22Rv1 (cell line): ENCODE measurements at regions not wholly inside any gene's neighbourhood (a gene's known extent, or its start where the extent isn't known, plus 50 kb on each side); places are given as distances from the start of the nearest gene placed in this dataset.

Experiments used
- H3K27ac ChIP-seq: fragments of 450-650 bp; 2 replicates; pipeline ENCODE4 v1.5.1; 2017
- ZFX ChIP-seq: fragments of 450-650 bp; IDR thresholded peaks from 2 replicates; pipeline ENCODE4 v1.6.1; 2017; ENCODE audit warnings: antibody characterized with exemption, borderline replicate concordance
- TF ChIP-seq, protein P1 (sequence below): fragments of 450-650 bp; IDR thresholded peaks from 2 replicates; pipeline ENCODE4 v1.5.1; 2017; ENCODE audit warnings: mild to moderate bottlenecking

DNA sequence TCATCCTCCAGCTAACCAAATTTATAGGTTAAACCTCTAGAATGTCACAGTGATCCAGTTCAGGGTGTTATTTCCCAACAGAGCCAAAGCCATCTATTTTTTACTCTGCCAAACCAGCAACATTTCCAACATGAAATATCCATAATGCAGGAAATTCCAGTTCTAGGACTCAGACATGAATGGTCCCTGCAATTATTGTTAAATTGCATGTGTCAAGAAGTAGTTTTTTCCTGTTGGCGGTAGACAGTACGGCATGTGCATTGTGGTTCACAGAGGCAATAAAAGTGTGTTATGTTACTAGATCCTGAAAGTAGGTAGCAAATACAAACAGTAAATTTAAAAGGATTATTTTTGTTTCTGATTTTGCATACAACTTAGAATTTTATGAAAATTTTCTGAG lies 215.7 kb upstream of the THBS1 start:
- no peak for TF ChIP-seq ZFX
- TF ChIP-seq, protein P1, sequence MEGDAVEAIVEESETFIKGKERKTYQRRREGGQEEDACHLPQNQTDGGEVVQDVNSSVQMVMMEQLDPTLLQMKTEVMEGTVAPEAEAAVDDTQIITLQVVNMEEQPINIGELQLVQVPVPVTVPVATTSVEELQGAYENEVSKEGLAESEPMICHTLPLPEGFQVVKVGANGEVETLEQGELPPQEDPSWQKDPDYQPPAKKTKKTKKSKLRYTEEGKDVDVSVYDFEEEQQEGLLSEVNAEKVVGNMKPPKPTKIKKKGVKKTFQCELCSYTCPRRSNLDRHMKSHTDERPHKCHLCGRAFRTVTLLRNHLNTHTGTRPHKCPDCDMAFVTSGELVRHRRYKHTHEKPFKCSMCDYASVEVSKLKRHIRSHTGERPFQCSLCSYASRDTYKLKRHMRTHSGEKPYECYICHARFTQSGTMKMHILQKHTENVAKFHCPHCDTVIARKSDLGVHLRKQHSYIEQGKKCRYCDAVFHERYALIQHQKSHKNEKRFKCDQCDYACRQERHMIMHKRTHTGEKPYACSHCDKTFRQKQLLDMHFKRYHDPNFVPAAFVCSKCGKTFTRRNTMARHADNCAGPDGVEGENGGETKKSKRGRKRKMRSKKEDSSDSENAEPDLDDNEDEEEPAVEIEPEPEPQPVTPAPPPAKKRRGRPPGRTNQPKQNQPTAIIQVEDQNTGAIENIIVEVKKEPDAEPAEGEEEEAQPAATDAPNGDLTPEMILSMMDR: no peak
- H3K27ac ChIP-seq: no peak overlapping the region

DNA sequence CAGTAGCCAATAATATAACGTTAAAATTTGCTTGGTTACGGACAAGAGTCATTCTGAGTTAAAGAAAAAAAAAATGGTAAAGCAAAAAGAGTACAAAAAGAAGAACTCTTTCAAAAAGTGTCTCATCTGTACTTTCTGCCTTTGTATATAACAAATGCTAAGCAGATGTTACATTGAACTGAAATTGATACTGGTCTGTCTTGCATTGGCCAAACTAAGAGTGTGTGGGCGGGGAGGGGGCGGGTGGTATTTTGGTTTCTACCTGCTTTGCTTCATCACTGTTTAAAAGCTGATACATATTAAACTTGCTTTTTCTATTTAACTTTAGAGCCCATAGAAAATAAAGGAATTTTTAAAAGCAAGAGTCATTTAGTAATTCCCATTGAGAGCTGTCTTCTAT lies 215.0 kb upstream of the THBS1 start:
- no peak for TF ChIP-seq ZFX
- TF ChIP-seq, protein P1: no peak
- H3K27ac ChIP-seq: no peak overlapping the region

DNA sequence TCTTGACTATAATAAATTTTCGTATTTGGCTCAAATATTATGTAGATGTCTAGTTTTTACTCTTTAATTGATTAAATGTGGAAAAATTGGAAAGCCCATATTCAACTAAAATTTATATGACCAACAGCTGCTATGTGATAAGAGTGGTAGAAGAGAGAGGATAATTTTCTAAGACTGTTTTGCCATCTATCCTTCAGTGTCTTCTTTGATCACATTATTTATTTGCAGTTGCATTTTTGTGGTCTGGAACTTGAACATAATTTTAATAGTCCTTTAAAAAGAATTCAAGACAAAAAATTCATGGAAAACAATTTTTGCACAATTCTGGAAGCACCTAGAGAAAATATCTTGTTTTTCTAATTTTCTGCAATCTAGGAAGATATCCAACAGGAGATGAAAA lies 213.3 kb upstream of the THBS1 start:
- TF ChIP-seq ZFX: no peak
- TF ChIP-seq, protein P1: no peak
- no peak overlapping the region for H3K27ac ChIP-seq

DNA sequence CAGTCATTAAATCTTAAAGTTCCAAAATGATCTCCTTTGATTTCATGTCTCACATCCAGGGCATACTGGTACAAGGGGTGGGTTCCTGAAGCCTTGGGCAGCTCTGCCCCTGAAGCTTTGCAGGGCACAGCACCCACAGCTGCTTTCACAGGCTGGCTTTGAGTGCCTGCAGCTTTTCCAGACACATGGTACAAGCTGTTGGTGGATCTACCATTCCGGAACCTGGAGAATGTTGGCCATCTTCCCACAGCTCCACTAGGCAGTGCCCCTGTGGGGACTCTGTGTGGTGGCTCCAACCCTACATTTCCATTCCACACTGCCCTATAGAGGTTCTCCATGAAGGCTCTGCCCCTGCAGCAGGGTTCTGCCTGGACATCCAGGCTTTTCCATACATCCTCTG lies 211.1 kb upstream of the THBS1 start:
- no peak overlapping the region for H3K27ac ChIP-seq
- no peak for TF ChIP-seq ZFX
- TF ChIP-seq, protein P1: no peak

DNA sequence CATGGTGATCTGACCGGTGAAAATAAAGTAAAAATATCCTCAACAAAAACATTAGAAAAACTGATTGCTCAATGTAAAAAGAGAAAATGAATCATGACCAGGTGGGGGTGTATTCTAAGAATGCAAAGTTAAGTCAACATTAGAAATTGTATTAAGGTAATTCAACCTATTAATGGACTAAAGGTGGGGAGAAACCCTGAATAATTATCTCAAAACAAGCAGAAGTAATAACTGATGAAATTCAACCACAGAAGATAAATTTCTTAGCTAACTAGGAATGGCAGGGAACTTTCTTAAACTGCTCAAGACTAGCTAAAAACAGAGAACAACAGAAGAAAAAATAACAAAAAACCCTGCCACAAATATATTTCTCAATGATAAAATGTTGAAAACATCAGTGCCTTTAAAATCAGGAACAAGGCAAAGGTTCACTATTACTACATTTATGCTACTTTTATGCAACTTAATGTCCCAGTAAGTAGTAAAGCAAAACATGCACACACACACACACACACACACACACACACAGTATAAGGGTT lies 204.4 kb upstream of the THBS1 start:
- TF ChIP-seq, protein P1: no peak
- TF ChIP-seq ZFX: no peak
- H3K27ac ChIP-seq: no peak overlapping the region

DNA sequence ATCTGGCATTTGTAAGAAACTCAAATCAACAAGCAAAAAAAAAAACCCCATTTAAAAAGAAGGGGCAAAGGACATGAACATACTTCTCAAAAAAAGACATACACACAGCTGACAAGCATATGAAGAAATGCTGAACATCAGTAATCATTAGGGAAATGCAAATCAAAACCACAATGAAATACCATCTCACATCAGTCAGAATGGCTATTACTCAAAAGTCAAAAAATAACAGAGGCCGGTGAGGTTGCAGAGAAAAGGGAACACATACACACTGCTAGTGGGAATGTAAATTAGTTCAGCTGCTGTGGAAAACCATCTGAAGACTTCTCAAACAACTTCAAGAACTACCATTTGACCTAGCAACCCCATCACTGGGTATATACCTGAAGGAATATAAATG lies 199.4 kb upstream of the THBS1 start:
- no peak overlapping the region for H3K27ac ChIP-seq
- TF ChIP-seq, protein P1: no peak
- TF ChIP-seq ZFX: no peak

DNA sequence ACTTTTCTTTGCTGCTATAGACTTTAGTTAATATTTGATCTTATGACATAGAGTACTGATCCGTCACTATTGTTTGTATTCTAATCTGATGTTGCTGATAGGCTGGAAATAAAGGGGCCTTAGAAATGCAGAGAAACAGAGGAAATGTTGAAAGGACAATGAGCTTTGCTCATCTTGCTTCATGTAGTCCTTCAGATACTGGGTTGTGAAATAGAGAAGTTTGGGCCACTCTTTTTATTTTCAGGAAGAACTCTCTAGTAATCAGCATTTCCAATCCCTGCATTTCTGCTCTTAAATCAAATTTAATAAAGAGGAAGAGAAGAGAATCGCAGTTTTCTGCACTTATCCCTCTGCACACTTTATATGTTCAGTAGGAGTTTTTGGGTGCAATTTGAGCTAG lies 192.8 kb upstream of the THBS1 start:
- TF ChIP-seq, protein P1: no peak
- TF ChIP-seq ZFX: no peak

More for the DNA sequence above, 192.8 kb upstream of the THBS1 start:
- H3K27ac ChIP-seq: no peak overlapping the region
